ENCODE measurements at regions not wholly inside any gene's neighbourhood (a gene's known extent, or its start where the extent isn't known, plus 50 kb on each side); places are given as distances from the start of the nearest gene placed in this dataset.

DNA sequence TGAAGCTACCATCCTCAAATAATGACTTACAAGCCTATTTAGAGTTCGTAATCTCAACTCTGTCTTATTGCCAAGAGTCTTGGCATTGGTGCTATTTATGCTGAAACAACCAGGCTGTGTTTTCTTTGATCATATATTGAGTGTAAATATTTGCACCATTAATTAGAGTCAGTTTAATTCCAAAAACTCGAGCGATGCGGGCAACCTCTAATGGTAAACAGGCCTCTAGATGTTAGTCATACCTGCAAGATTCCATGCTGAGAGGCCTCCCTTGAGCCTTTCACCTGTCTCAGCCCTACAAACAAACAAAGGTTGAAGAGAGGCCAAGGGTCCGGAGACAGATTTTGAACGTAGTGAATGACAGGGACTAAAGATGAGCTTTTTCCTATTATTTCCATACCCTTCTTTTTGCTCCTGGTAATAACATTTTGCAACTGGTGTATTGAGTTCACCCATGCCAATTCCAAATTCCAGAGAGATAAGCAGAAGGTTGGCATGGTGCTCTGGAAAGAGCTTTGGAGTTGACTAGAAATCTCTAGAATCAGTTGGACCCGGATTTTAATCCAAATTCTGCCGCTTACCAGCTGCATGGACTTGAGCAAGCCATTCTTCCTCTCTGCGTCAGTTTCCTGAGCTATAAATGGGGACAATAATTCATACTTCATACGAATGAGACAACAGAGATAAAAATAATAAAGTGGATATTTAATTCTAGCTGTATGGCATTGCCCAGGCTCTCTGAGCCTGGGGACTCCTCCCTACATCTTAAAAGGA is 99.1 kb upstream of the ANO1 start:
- TF ChIP-seq GATA2 (IDR thresholded peaks at IDR 0.05; ENCODE audit: low read depth, low read length) (no peak), GATA3 (IDR thresholded peaks at IDR 0.05; ENCODE audit: low read depth, low read length) (no peak)
